Limb (tissue), 2 donors: ENCODE measurements at regions not wholly inside any gene's neighbourhood (a gene's known extent, or its start where the extent isn't known, plus 50 kb on each side); places are given as distances from the start of the nearest gene placed in this dataset.
"Not testable (repeated sequence)": the region's sequence is repeated elsewhere in the genome, so short reads cannot be mapped to it uniquely, and the experiment has no call there.

Experiments
- DNase-seq, 2 donors: peaks; one replicate each; pipeline ENCODE4 v3.0.0-alpha.2; 2016; ENCODE audit errors: extremely low spot score in 2 of 2

DNA sequence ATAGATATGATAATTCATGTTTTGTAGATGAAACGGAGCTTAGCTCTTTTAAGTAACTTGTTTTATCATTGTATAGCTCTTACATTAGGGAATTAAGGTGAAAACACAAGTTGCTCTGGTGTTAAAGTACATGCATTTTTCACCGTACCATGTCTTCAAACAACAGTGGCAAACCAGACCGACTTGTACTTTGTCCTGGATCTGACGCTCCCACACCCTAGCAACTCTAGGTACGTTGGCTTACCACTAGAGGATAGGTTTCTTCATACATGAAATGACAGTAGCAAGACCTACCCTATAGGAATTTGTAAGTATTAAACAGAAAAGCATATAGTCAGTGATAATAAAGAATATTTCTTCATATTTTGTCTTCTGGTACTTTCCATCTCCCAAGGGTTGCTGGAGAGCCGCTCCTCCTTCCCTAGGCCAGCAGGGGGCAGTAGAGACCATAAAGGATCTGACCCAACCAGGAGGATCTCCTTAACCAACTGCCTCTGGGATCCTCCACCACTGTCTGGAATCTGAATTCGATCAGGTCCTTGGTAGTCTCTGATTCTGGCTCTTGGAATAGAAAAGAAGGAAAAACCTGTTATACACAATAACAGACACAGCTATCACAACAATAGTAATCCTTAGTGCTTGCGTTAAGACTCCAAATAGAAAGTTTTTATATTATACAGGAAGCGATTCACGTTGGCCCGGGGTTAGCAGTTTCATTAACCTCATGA is 136.7 kb downstream of the CAVIN4 start:
- peak; percentile 67 to 86 for DNase-seq

- no peak for DNase-seq
These were observed 137.2 kb downstream of the CAVIN4 start for GRCh38 chr9:100715100-100715380.

GRCh38 chr9:100718717-100719116 is 140.8 kb downstream of the CAVIN4 start:
- no peak for DNase-seq

DNA sequence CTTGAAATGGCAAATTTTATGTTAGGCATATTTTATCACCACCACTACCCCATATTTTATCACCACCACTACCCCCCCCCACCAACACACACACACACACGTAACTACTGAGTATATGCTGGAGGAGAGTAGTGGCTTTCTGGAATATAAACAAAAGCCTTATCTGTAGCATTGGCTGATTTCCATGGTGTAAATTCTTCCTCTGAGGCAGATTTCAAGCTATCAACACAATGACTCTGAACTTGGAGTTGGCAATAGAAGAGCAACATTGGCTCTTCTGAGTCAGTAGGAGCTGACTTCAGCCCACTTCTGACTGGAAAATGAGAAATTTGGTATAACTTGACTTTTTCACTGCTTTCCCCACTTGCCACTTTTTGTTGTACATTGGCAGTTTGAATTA is 143.0 kb downstream of the CAVIN4 start:
- DNase-seq = no peak

DNA sequence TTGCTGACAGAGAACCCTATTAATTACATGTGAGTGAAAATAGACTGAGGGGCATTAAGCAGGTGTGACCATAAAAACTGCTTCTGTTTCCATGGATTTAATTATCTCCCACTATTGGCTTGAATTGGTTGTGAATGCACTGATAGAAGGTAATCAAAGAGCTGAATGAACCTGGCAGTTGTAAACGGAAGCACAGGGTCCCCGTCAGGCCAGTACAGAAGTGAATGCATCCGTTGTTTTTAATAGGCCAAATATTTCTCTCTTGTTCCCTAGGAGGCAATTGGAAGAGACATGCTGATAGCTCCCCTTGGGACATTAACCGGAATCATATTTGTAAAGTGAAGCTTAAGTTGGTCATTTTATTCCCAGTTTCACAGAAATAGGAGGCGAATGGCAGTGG is 147.0 kb downstream of the CAVIN4 start:
- no peak for DNase-seq

- no peak for DNase-seq
These were observed 147.5 kb downstream of the CAVIN4 start for GRCh38 chr9:100725371-100725770.

DNA sequence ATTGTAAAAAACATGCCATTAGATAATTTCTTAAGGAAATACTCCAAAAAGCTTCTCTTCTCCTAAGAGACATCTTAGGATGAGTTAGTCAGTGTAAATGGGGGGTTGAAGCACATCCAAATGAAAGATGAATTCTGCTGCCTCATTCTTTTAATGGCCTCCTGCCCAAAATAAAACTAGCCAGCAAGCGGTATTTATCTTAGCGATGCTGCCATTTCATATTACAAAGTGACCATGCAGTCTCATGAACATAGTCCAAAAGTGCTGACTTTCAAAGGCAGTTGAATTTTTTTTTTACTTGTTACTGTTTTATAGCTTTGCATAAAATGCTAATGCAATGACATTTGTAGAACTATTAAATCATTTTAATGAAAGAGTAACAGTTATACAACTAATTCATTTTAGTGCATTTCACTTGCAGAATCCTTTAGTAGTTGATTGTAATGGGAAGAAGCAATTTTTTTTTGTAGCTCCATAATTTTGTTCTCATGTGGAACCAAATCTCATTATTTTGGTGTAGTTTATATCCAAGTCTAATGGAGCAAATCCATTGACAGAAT is 151.5 kb downstream of the CAVIN4 start:
- DNase-seq = peak in 1 of 2 donors; percentile 12

GRCh38 chr9:100730086-100730485 is 152.2 kb downstream of the CAVIN4 start:
- no peak for DNase-seq

DNA sequence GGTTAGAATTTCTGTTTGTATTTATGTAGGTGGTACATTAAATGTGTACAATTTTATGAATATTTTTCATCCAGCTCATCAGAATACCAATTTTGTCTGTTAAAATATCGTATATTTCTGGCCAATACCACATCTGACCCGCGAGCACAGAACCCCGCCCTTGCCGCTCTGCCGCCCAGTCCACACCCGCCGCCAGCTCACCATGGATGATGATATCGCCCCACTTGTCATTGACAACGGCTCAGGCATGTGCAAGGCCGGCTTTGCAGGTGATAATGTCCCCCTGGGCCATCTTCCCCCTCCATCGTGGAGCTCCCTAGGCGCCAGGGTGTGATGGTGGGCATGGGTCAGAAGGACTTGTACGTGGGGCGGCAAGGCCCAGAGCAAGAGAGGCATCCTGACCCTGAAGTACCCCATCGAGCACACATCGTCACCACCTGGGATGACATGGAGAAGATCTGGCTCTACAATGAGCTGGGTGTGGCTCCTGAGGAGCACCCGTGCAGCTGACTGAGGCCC is 153.2 kb downstream of the CAVIN4 start:
- DNase-seq = no peak

DNA sequence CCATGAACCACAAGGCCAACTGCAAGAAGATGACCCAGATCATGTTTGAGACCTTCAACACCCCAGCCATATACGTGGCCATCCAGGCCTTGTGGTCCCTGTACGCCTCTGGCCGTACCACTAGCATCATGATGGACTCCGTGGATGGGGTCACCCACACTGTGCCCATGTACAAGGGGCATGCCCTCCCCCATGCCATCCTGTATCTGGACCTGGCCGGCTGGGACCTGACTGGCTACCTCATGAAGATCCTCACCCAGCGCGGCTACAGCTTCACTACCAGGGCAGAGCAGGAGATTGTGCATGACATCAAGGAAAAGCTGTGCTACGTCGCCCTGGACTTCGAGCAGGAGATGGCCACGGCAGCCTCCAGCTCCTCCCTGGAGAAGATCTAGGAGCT is 153.7 kb downstream of the CAVIN4 start:
- no peak for DNase-seq

DNA sequence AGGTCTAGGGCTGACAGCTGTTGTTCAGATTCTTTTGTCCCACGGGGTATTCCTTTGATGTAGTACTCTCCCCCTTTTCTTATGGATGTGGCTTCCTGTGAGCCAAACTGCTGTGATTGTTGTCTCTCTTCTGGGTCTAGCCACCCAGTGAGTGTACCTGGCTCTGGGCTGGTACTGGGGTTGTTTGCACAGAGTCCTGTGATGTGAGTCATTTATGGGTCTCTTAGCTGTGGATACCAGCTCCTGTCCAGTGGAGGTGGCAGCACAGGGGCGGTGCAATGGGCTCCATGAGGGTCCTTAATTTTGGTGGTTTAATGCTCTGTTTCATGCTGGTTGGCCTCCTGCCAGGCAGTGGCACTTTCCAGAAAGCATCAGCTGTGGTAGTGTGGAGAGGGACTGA is 161.3 kb downstream of the CAVIN4 start:
- DNase-seq = no peak

GRCh38 chr9:100739666-100740065 is 161.8 kb downstream of the CAVIN4 start:
- no peak for DNase-seq

DNA sequence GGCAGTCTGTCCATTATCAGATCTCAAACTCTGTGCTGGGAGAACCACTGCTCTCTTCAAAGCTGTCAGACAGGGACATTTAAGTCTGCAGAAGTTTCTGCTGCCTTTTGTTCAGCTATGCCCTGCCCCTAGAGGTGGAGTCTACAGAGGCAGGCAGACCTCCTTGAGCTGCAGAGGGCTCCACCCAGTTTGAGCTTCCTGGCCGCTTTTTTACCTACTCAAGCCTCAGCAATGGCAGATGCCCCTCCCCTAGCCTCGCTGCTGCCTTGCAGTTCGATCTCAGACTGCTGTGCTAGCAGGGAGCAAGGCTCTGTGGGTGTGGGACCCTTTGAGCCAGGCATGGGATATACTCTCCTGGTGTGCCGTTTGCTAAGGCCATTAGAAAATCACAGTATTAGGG is 171.1 kb downstream of the CAVIN4 start:
- not testable (repeated sequence) for DNase-seq

DNA sequence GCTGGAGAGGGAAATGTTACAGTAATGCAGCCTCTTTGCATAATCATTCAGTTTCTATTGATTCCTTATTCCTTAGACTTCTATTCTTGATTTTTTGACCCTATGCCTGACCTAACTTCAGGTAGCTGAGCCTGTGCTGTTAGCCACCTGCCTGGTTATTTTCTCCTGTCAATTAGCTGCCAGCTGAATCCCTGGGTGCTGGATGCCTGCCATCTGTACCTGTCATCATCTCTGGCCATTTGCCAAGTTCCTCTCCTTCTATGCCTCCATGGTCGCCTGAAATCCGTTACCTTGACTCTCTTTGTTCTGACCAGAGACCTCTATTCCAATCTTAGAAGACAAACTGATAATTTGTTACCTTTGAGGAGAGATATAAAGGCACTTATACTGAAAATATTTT is 178.3 kb downstream of the CAVIN4 start:
- DNase-seq = no peak

GRCh38 chr9:100759215-100759614 is 181.3 kb downstream of the CAVIN4 start:
- DNase-seq = no peak

DNA sequence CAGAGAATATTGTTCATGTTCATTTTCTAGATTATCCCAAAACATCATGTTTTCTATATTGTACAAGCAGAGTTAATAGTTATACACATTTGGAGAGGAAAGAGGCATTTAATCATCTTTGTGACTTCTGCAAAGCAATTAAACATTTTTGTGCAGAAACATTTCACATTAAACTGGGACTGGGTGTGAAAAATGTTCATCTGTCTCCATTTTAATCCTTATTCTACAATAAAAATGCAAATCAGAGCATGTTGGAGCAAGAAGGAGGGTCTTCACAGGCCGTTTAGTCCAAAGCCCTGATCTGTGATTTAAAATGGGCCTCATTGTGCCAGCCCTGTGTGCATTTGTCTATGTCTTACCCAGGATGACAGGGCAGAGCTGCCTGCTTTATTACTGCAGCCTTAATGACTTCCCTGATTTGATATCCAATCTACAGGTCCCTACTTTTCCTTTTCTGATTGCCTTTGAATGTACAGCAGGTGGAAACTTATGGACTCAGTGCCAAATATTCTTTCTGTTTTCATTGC is 183.5 kb downstream of the CAVIN4 start:
- no peak for DNase-seq

GRCh38 chr9:100774326-100774725 is 196.4 kb downstream of the CAVIN4 start:
- DNase-seq = no peak

GRCh38 chr9:100774962-100775361 is 197.1 kb downstream of the CAVIN4 start:
- DNase-seq = no peak

DNA sequence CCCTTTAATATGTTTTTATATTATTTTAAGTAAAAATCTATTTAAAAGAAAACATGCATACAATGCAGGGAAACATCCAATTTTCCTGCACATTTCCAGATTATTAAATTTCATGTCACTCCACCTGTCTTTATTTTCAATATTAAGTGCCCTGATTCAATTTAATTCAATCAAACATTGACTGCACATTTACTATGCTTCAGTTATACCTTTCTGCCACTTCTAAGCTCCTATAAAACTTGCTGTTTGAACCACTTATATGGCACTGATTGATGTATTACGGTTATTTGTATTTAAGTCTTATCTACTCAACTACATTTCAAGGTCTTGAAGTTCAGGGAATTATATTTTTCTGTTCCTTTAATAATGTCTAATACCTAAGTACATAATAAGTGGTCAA is 198.0 kb downstream of the CAVIN4 start:
- DNase-seq = no peak

- no peak for DNase-seq
These were observed 206.9 kb downstream of the CAVIN4 start for GRCh38 chr9:100784755-100785154.

- DNase-seq = no peak
These were observed 208.1 kb downstream of the CAVIN4 start for GRCh38 chr9:100785946-100786345.

- DNase-seq = no peak
These were observed 216.9 kb downstream of the CAVIN4 start for GRCh38 chr9:100794738-100795269.

GRCh38 chr9:100803956-100804355 is 224.6 kb upstream of the PLPPR1 start:
- DNase-seq = no peak
